ENCODE measurements at regions not wholly inside any gene's neighbourhood (a gene's known extent, or its start where the extent isn't known, plus 50 kb on each side); places are given as distances from the start of the nearest gene placed in this dataset.

DNA sequence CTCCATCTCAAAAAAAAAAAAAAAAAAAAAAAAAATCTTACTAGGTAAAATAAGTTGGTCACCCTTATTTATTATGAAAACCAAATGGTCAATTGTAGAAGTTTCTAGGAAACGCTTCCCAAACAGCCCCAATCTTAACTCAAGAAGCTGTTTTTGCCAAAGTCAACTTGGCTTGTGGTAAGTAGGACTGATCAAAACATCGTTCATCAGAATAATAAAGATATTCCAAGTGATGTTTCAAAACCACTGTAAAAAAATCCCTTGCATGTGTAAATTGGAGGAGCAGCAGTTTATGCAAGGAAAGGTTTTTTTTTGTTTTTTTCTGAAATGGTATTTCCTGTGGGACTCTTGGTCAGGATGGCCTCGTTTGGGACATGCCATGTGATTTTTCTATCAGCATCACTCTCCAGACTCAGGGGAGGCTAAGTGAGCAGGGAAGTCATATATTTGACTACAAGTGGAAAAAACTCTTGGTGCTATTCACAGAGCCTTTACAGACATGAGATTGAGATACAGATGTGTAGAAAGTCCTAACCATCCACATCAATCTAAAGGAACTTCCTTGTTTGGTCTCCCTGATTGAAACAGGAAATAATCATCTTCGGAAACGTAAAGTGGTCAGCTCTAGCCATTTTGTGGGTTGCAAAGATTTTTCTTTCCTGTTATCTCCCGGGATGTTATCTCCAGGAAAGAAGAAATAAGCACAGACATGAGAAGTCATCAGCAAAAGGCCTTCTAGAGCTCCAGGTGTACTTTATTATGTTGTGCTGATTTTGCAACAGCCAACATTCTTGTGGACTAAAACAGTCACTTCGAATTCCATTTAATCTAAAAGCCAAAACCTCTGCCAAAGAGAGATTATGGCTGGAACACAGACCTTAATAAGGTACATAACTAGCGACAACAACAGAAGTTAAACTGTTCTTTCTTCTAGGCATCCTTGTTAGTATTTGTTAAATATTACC is 177.8 kb downstream of the EDN1 start:
- ATAC-seq (peak in 1 of 4 donors; percentile 24), FAIRE-seq (peak; percentile 29), DNase-seq (no peak)
- Histone ChIP-seq H3K27ac (no peak overlapping the region), H3K4me1 (no peaks in the 10 kb centered on the region), H3K36me3 (no peaks in the 10 kb centered on the region), H3K4me3 (no peak overlapping the region), H3K9me3 (no peaks in the 10 kb centered on the region), H3K27me3 (no peaks in the 10 kb centered on the region)
- TF ChIP-seq, protein P1, sequence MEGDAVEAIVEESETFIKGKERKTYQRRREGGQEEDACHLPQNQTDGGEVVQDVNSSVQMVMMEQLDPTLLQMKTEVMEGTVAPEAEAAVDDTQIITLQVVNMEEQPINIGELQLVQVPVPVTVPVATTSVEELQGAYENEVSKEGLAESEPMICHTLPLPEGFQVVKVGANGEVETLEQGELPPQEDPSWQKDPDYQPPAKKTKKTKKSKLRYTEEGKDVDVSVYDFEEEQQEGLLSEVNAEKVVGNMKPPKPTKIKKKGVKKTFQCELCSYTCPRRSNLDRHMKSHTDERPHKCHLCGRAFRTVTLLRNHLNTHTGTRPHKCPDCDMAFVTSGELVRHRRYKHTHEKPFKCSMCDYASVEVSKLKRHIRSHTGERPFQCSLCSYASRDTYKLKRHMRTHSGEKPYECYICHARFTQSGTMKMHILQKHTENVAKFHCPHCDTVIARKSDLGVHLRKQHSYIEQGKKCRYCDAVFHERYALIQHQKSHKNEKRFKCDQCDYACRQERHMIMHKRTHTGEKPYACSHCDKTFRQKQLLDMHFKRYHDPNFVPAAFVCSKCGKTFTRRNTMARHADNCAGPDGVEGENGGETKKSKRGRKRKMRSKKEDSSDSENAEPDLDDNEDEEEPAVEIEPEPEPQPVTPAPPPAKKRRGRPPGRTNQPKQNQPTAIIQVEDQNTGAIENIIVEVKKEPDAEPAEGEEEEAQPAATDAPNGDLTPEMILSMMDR (IDR thresholded peaks at IDR 0.05), result no peak
- 47 to 55% methylated on average over 8 of the region's 8 CpGs for WGBS, 2 donors
- intact Hi-C loops (cut with DNase I), result no loop called here

DNA sequence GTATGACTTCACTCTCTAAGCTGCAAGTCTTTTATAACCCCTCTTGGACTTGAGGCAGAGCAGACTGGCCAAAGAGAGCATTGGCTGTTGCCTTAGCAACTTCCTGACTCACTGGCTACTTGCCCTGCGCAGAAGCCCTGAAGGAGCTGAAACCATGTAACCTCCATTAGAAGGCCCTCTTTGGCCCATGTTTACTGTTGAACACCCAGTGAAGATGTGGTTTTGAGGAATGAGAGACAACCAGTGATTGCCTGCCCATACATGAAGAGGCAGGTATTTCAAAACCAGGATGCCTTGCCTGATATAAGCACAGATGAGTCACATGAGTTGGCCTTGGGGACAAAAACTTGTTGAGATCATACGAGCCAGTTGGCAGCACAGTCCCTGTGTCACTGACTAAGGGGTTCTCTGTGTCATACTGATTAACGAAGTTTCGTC is 182.5 kb downstream of the EDN1 start:
- no peak overlapping the region for H3K27ac ChIP-seq
- no peaks in the 10 kb centered on the region for H3K9me3 ChIP-seq
- intact Hi-C loops (cut with DNase I), result no loop called here
- WGBS, 2 donors, result 75% methylated on average over 4 of the region's 4 CpGs
- DNase-seq, result peak in 3 of 6 donors; percentile 22 to 41 (median 24)
- H3K36me3 ChIP-seq, result no peaks in the 10 kb centered on the region
- no peak overlapping the region for H3K4me3 ChIP-seq
- no peak for FAIRE-seq
- H3K4me1 ChIP-seq, result peaks cover 4 to 14% (median 13%) of the 10 kb centered on the region in 3 donors
- H3K27me3 ChIP-seq, result no peaks in the 10 kb centered on the region
- peak; percentile 49 to 76 (median 56) for ATAC-seq
- TF ChIP-seq, protein P1 (IDR thresholded peaks at IDR 0.05), result no peak

DNA sequence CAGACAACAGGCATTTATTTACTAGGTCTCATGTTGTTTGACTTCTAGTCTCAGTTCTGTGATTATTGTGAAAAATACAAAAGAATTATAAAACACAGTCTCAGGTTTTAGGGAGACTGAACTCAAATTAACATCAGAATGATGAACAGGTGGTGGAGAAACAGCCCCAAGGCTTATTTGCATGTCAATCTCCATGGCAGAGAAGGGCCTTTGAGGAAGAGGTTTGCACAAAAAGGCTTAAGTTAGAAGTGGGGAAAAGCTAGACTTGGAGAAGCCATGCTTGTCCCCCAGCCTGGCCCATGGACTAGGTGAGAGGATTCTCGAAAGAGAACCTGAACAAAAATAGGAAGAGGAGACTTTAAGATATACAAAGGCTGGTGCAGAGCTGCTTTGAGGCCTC is 183.3 kb downstream of the EDN1 start:
- FAIRE-seq (no peak), ATAC-seq (peak in 1 of 4 donors; percentile 11), DNase-seq (no peak)
- no peaks in the 10 kb centered on the region for H3K9me3 ChIP-seq
- no peaks in the 10 kb centered on the region for H3K27me3 ChIP-seq
- no peak overlapping the region for H3K4me3 ChIP-seq
- H3K36me3 ChIP-seq, result no peaks in the 10 kb centered on the region
- intact Hi-C loops (cut with DNase I), result no loop called here
- TF ChIP-seq, protein P1 (IDR thresholded peaks at IDR 0.05), result no peak
- WGBS, 2 donors, result 91 to 96% methylated on average over 1 of the region's 1 CpG
- peak overlapping the region in 1 of 4 donors; percentile 1 for H3K27ac ChIP-seq
- peaks cover 4 to 14% (median 13%) of the 10 kb centered on the region in 3 donors for H3K4me1 ChIP-seq

DNA sequence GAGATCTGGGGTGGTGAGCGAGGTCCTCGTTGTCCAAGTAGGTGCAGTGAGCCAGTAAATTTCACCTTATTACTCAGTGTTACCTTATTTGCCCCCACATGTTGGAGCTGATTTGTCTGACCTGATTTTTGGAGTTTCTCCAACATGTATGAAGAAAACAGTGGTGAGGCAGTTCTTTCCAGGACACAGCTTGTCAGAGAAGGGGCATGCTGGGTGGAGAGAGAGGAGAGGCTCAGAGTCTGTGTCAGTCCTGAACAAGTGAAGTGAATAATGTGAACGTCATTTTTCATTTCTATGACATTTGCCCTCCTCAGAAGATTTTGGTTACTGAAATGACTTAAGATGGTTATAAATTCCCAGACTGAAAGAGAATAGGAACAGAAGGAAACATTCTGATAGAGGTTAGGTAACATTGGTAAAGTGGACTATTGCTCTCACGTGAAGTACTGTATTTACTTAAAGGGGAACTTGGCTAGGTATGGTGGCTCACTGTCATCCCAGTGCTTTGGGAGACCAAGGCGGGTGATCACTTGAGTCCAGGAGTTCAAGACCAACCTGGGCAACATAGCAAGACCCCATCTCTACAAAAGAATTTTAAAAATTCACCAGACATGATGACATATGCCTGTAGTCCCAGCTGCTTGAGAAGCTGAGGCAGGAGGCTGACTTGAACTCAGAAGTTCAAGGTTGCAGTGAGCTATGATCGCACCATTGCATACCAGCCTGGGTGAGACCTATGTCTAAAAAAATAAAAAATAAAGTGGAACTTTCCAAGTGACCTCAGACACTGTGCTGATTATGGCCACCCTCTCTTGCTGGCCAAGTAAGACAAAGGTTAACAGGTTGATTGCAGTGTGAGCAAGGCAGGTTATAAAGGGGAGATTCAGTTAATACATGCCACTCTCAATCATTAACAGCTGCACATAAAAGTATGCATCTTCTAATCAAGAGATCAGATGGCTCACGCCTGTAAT is 184.3 kb downstream of the EDN1 start:
- ATAC-seq, result peak; percentile 45 to 80 (median 72)
- TF ChIP-seq, protein P1 (IDR thresholded peaks at IDR 0.05), result no peak
- Histone ChIP-seq H3K9me3 (no peaks in the 10 kb centered on the region), H3K4me1 (peaks cover 4 to 14% (median 13%) of the 10 kb centered on the region in 3 donors), H3K36me3 (no peaks in the 10 kb centered on the region), H3K27me3 (no peaks in the 10 kb centered on the region), H3K27ac (peak overlapping the region in 2 of 4 donors; percentile 1 to 41), H3K4me3 (no peak overlapping the region)
- no peak for FAIRE-seq
- WGBS, 2 donors, result 50 to 52% methylated on average over 7 of the region's 7 CpGs
- DNase-seq, result peak in 1 of 6 donors; percentile 17
- intact Hi-C loops (cut with DNase I), result no loop called here

Data from pancreas (tissue), 10 donors.